H9 (cell line): ENCODE measurements at regions not wholly inside any gene's neighbourhood (a gene's known extent, or its start where the extent isn't known, plus 50 kb on each side); places are given as distances from the start of the nearest gene placed in this dataset.

Experiments used
- DNase-seq: peaks from one replicate; pipeline ENCODE4 v3.0.0-alpha.2; 2017
- H2AFZ ChIP-seq: one replicate; pipeline ENCODE4 v1.6.1; 2013; ENCODE audit warnings: mild to moderate bottlenecking, low read length, control low read depth, moderate library complexity
- H2AK5ac ChIP-seq: 2 replicates; pipeline ENCODE4 v1.6.1; 2013; ENCODE audit warnings: low read length, control low read depth, mixed read lengths; ENCODE audit not compliant: insufficient read length
- H2BK120ac ChIP-seq: one replicate; pipeline ENCODE4 v1.6.1; 2013; ENCODE audit warnings: low read depth, mild to moderate bottlenecking, low read length, control low read depth, inconsistent platforms; ENCODE audit not compliant: poor library complexity, severe bottlenecking
- H2BK12ac ChIP-seq: 2 replicates; pipeline ENCODE4 v1.6.1; 2013; ENCODE audit warnings: low read length, control low read depth, mixed read lengths, low read depth; ENCODE audit not compliant: insufficient read length
- H2BK15ac ChIP-seq: 2 replicates; pipeline ENCODE4 v1.6.1; 2013; ENCODE audit warnings: low read depth, low read length, control low read depth
- H2BK20ac ChIP-seq: one replicate; pipeline ENCODE4 v1.6.1; 2013; ENCODE audit warnings: low read depth, mild to moderate bottlenecking, low read length, control low read depth, inconsistent platforms; ENCODE audit not compliant: poor library complexity, severe bottlenecking
- H2BK5ac ChIP-seq: 2 replicates; pipeline ENCODE4 v1.6.1; 2013; ENCODE audit warnings: low read length, control low read depth, mixed read lengths; ENCODE audit not compliant: insufficient read length
- H3K14ac ChIP-seq: 2 replicates; pipeline ENCODE4 v1.6.1; 2013; ENCODE audit warnings: low read length, control low read depth; ENCODE audit not compliant: insufficient read depth
- H3K18ac ChIP-seq: 2 replicates; pipeline ENCODE4 v1.6.1; 2013; ENCODE audit warnings: low read depth, mild to moderate bottlenecking, mixed read lengths, low read length, control low read depth; ENCODE audit not compliant: insufficient read length
- H3K23ac ChIP-seq: 2 replicates; pipeline ENCODE4 v1.6.1; 2013; ENCODE audit warnings: low read length, control low read depth, mixed read lengths, low read depth; ENCODE audit not compliant: insufficient read length
- H3K23me2 ChIP-seq: 2 replicates; pipeline ENCODE4 v1.6.1; 2013; ENCODE audit warnings: low read depth, mild to moderate bottlenecking, mixed read lengths, low read length, control low read depth; ENCODE audit not compliant: insufficient read length, poor library complexity, severe bottlenecking
- H3K27ac ChIP-seq: 2 replicates; pipeline ENCODE4 v1.5.1; 2013; ENCODE audit warnings: low read length, control low read depth, mixed read lengths, low read depth; ENCODE audit not compliant: insufficient read length
- H3K27me3 ChIP-seq: 2 replicates; pipeline ENCODE4 v1.6.1; 2013; ENCODE audit warnings: low read length, control low read depth, inconsistent platforms; ENCODE audit not compliant: insufficient read depth
- H3K4ac ChIP-seq: 2 replicates; pipeline ENCODE4 v1.6.1; 2013; ENCODE audit warnings: low read depth, mild to moderate bottlenecking, control low read depth, inconsistent platforms, low read length, moderate library complexity
- H3K4me1 ChIP-seq: 2 replicates; pipeline ENCODE4 v1.6.1; 2013; ENCODE audit warnings: low read length, control low read depth, inconsistent platforms; ENCODE audit not compliant: insufficient read depth
- H3K4me2 ChIP-seq: 2 replicates; pipeline ENCODE4 v1.6.1; 2013; ENCODE audit warnings: low read length, control low read depth, mixed read lengths; ENCODE audit not compliant: insufficient read length, insufficient read depth
- H3K56ac ChIP-seq: 2 replicates; pipeline ENCODE4 v1.6.1; 2013; ENCODE audit warnings: low read depth, mild to moderate bottlenecking, mixed read lengths, low read length, control low read depth; ENCODE audit not compliant: insufficient read length
- H3K79me1 ChIP-seq: 2 replicates; pipeline ENCODE4 v1.6.1; 2013; ENCODE audit warnings: low read depth, mild to moderate bottlenecking, moderate library complexity, low read length, control low read depth, inconsistent platforms; ENCODE audit not compliant: insufficient read depth, poor library complexity, severe bottlenecking
- H3K79me2 ChIP-seq: 2 replicates; pipeline ENCODE4 v1.6.1; 2013; ENCODE audit warnings: low read length, control low read depth, inconsistent platforms; ENCODE audit not compliant: insufficient read depth
- H3K9ac ChIP-seq: 2 replicates; pipeline ENCODE4 v1.6.1; 2013; ENCODE audit warnings: low read length, control low read depth, mixed read lengths; ENCODE audit not compliant: insufficient read length; ENCODE audit errors: extremely low read depth
- H3K9me3 ChIP-seq: one replicate; pipeline ENCODE4 v1.6.1; 2013; ENCODE audit warnings: low read depth, low read length, inconsistent platforms; ENCODE audit not compliant: control insufficient read depth
- H3T11ph ChIP-seq: one replicate; pipeline ENCODE4 v1.6.1; 2013; ENCODE audit warnings: mild to moderate bottlenecking, low read length, control low read depth, inconsistent platforms
- H4K20me1 ChIP-seq: one replicate; pipeline ENCODE4 v1.6.1; 2013; ENCODE audit not compliant: control insufficient read depth, insufficient read length, insufficient read depth
- H4K5ac ChIP-seq: 2 replicates; pipeline ENCODE4 v1.6.1; 2013; ENCODE audit warnings: low read depth, mild to moderate bottlenecking, mixed read lengths, low read length, control low read depth; ENCODE audit not compliant: insufficient read length
- H4K8ac ChIP-seq: replicated peaks from 2 replicates; pipeline ENCODE4 v1.6.1; 2013; ENCODE audit warnings: low read length, control low read depth, mixed read lengths, low read depth; ENCODE audit not compliant: insufficient read length
- H4K91ac ChIP-seq: 2 replicates; pipeline ENCODE4 v1.6.1; 2013; ENCODE audit warnings: low read depth, mild to moderate bottlenecking, moderate library complexity, mixed read lengths, low read length, control low read depth; ENCODE audit not compliant: insufficient read length
- H3K27ac Mint-ChIP-seq, 3 experiments: 2 replicates in 2 of 3; 3 replicates in 1 of 3; pipeline ENCODE4 v1.8.0; 2020 to 2021; ENCODE audit warnings: mixed read lengths in 3 of 3, mild to moderate bottlenecking in 1 of 3, moderate library complexity in 1 of 3
- H3K27me3 Mint-ChIP-seq: 2 replicates; pipeline ENCODE4 v1.8.0; 2021; ENCODE audit warnings: low read depth, mild to moderate bottlenecking, moderate library complexity, mixed read lengths
- H3K36me3 Mint-ChIP-seq, 3 experiments: 2 replicates in 2 of 3; 3 replicates in 1 of 3; pipeline ENCODE4 v1.8.0; 2020 to 2021; ENCODE audit warnings: low read depth in 3 of 3, mixed read lengths in 3 of 3; ENCODE audit not compliant: insufficient read depth in 1 of 3
- H3K4me1 Mint-ChIP-seq, 2 experiments: 2 replicates each; pipeline ENCODE4 v1.8.0; 2020; ENCODE audit warnings: mixed read lengths in 2 of 2
- H3K4me3 Mint-ChIP-seq, 2 experiments: 2 replicates in 1 of 2; 3 replicates in 1 of 2; pipeline ENCODE4 v1.8.0; 2020 to 2021; ENCODE audit warnings: mild to moderate bottlenecking in 2 of 2, mixed read lengths in 2 of 2, moderate library complexity in 1 of 2
- H3K9me3 Mint-ChIP-seq, 2 experiments: 2 replicates in 1 of 2; 3 replicates in 1 of 2; pipeline ENCODE4 v1.8.0; 2020; ENCODE audit warnings: mild to moderate bottlenecking in 2 of 2, mixed read lengths in 2 of 2, moderate library complexity in 1 of 2
- WGBS: extraction: QIAGEN DNeasy Blood & Tissue Kit; methylation state at CpG from one replicate; pipeline ENCODE4 v1.1.7; 2013; ENCODE audit warnings: missing lambda C conversion rate, low lambda C conversion rate, mixed read lengths; ENCODE audit not compliant: insufficient read length; ENCODE audit errors: extremely low coverage; 5-methylcytosine and 5-hydroxymethylcytosine counted together
- TF ChIP-seq, protein P1 (sequence below): fragments of 200-600 bp; sonication (generic); conservative IDR thresholded peaks from 3 replicates; pipeline ENCODE4 v1.8.0; 2021; ENCODE audit warnings: antibody characterized with exemption, mild to moderate bottlenecking

- Histone ChIP-seq H3K9me3 (no peaks in the 10 kb centered on the region), H2AK5ac (no peak overlapping the region), H2BK15ac (no peak overlapping the region), H3K79me2 (no peaks in the 10 kb centered on the region), H3K23me2 (no peaks in the 10 kb centered on the region), H3K4me1 (no peaks in the 10 kb centered on the region), H2BK120ac (no peak overlapping the region), H3K14ac (peak overlapping the region; percentile 12; the same call in 1 of the 2 replicates), H4K20me1 (no peaks in the 10 kb centered on the region), H3T11ph (no peak overlapping the region), H3K4me2 (no peak overlapping the region), H3K4ac (no peak overlapping the region), H3K27me3 (no peaks in the 10 kb centered on the region), H2BK5ac (no peak overlapping the region), H3K79me1 (no peaks in the 10 kb centered on the region), H4K5ac (no peak overlapping the region), H3K56ac (no peak overlapping the region), H3K27ac (no peak overlapping the region), H3K18ac (no peak overlapping the region), H3K23ac (no peak overlapping the region), H2BK20ac (no peak overlapping the region), H4K8ac (no peak overlapping the region), H2AFZ (no peak overlapping the region), H4K91ac (no peak overlapping the region), H2BK12ac (no peak overlapping the region), H3K9ac (no peak overlapping the region)
- H3K36me3 Mint-ChIP-seq, result no peaks in the 10 kb centered on the region
- no peak overlapping the region for H3K4me3 Mint-ChIP-seq
- H3K27ac Mint-ChIP-seq, result peak overlapping the region in 1 of 3 experiments; percentile 61; a peak in 1 of 7 replicates
- no peaks in the 10 kb centered on the region for H3K4me1 Mint-ChIP-seq
- WGBS, result no CpG with 5 or more reads among the region's 8 CpGs
- H3K9me3 Mint-ChIP-seq, result no peaks in the 10 kb centered on the region
- H3K27me3 Mint-ChIP-seq, result peaks cover 15% of the 10 kb centered on the region
- no peak for DNase-seq
- TF ChIP-seq, protein P1, sequence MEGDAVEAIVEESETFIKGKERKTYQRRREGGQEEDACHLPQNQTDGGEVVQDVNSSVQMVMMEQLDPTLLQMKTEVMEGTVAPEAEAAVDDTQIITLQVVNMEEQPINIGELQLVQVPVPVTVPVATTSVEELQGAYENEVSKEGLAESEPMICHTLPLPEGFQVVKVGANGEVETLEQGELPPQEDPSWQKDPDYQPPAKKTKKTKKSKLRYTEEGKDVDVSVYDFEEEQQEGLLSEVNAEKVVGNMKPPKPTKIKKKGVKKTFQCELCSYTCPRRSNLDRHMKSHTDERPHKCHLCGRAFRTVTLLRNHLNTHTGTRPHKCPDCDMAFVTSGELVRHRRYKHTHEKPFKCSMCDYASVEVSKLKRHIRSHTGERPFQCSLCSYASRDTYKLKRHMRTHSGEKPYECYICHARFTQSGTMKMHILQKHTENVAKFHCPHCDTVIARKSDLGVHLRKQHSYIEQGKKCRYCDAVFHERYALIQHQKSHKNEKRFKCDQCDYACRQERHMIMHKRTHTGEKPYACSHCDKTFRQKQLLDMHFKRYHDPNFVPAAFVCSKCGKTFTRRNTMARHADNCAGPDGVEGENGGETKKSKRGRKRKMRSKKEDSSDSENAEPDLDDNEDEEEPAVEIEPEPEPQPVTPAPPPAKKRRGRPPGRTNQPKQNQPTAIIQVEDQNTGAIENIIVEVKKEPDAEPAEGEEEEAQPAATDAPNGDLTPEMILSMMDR, result no peak
Measured at GRCh38 chr7:35401217-35401879, 147.4 kb upstream of the TBX20 start.
